Breast epithelium (tissue), 4 donors: ENCODE measurements at regions not wholly inside any gene's neighbourhood (a gene's known extent, or its start where the extent isn't known, plus 50 kb on each side); places are given as distances from the start of the nearest gene placed in this dataset.

Experiments used
- DNase-seq, 2 donors: peaks; one replicate each; pipeline ENCODE4 v3.0.0-alpha.2; 2019; ENCODE audit warnings: low spot score in 2 of 2
- H3K27ac ChIP-seq, 2 donors: fragments of 200-600 bp; sonication (generic) in 1 of 2; one replicate each; pipeline ENCODE4 v1.5.1; 2016 to 2019; ENCODE audit warnings: mild to moderate bottlenecking in 1 of 2
- H3K27me3 ChIP-seq, 2 donors: fragments of 200-600 bp; sonication (generic) in 1 of 2; one replicate each; pipeline versions ENCODE4 v1.5.1 to v1.6.0; 2017 to 2019; ENCODE audit warnings: control low read depth in 1 of 2, mild to moderate bottlenecking in 1 of 2
- H3K36me3 ChIP-seq: fragments of 200-600 bp; one replicate; pipeline ENCODE4 v1.5.1; 2019
- H3K4me1 ChIP-seq, 2 donors: fragments of 200-600 bp; sonication (generic); one replicate each; pipeline ENCODE4 v1.5.1; 2016 to 2019; ENCODE audit warnings: control low read depth in 1 of 2
- H3K4me3 ChIP-seq, 3 donors: fragments of 200-600 bp; sonication (generic); 1 replicate in 2 of 3; 2 replicates in 1 of 3; pipeline ENCODE4 v1.5.1; 2016 to 2019; ENCODE audit warnings: mild to moderate bottlenecking in 3 of 3, moderate library complexity in 2 of 3
- H3K9me3 ChIP-seq, 2 donors: fragments of 200-600 bp; sonication (generic) in 1 of 2; one replicate each; pipeline ENCODE4 v1.5.1; 2016 to 2019; ENCODE audit warnings: control low read depth in 1 of 2
- CTCF ChIP-seq, 3 donors: fragments of 450-650 bp; IDR thresholded peaks; one replicate each; pipeline ENCODE4 v1.5.1; 2016 to 2017; ENCODE audit warnings: antibody characterized with exemption in 3 of 3, mild to moderate bottlenecking in 3 of 3, moderate library complexity in 3 of 3
- POLR2A ChIP-seq: fragments of 450-650 bp; IDR thresholded peaks from one replicate; pipeline ENCODE4 v1.6.1; 2016; ENCODE audit warnings: antibody characterized with exemption, mild to moderate bottlenecking, moderate library complexity
- POLR2AphosphoS5 ChIP-seq, 3 donors: sonication (generic); formaldehyde crosslinking; IDR thresholded peaks; one replicate each; pipeline ENCODE4 v1.6.1; 2017; ENCODE audit warnings: antibody characterized with exemption in 3 of 3
- intact Hi-C: fragments of 100-400 bp; cut with DNase I; formaldehyde crosslinking; loops from one replicate; pipeline ENCODE4 v1.15.1; 2023; ENCODE audit warnings: low total_unique reads

GRCh38 chr22:36088292-36088691, 59.7 kb upstream of the RBFOX2 start:
- TF ChIP-seq POLR2A (no peak), POLR2AphosphoS5 (IDR thresholded peaks at IDR 0.05) (no peak), CTCF (IDR thresholded peaks at IDR 0.05) (no peak)
- no peak for DNase-seq
- Histone ChIP-seq H3K4me1 (no peaks in the 10 kb centered on the region), H3K36me3 (no peaks in the 10 kb centered on the region), H3K4me3 (no peak overlapping the region), H3K27me3 (no peaks in the 10 kb centered on the region), H3K9me3 (no peaks in the 10 kb centered on the region), H3K27ac (no peak overlapping the region)
- intact Hi-C loops = no loop called here

GRCh38 chr22:36087784-36088183, 59.2 kb upstream of the RBFOX2 start:
- Histone ChIP-seq H3K9me3 (no peaks in the 10 kb centered on the region), H3K27me3 (no peaks in the 10 kb centered on the region), H3K4me1 (no peaks in the 10 kb centered on the region), H3K27ac (no peak overlapping the region), H3K36me3 (no peaks in the 10 kb centered on the region), H3K4me3 (no peak overlapping the region)
- TF ChIP-seq POLR2A = no peak
- TF ChIP-seq POLR2AphosphoS5 (IDR thresholded peaks at IDR 0.05) = no peak
- no peak for TF ChIP-seq CTCF (IDR thresholded peaks at IDR 0.05)
- intact Hi-C loops = no loop called here
- no peak for DNase-seq

GRCh38 chr22:36086629-36087254, 58.1 kb upstream of the RBFOX2 start:
- no peak overlapping the region for H3K27ac ChIP-seq
- no peak for TF ChIP-seq CTCF (IDR thresholded peaks at IDR 0.05)
- no peak for TF ChIP-seq POLR2AphosphoS5 (IDR thresholded peaks at IDR 0.05)
- TF ChIP-seq POLR2A = no peak
- no peak for DNase-seq
- intact Hi-C loops = no loop called here
- H3K27me3 ChIP-seq = no peaks in the 10 kb centered on the region
- H3K4me1 ChIP-seq = no peaks in the 10 kb centered on the region
- H3K9me3 ChIP-seq = no peaks in the 10 kb centered on the region
- no peak overlapping the region for H3K4me3 ChIP-seq
- H3K36me3 ChIP-seq = no peaks in the 10 kb centered on the region

GRCh38 chr22:36086170-36086490, 57.5 kb upstream of the RBFOX2 start:
- no peak for TF ChIP-seq CTCF (IDR thresholded peaks at IDR 0.05)
- no peak for TF ChIP-seq POLR2A
- TF ChIP-seq POLR2AphosphoS5 (IDR thresholded peaks at IDR 0.05) = no peak
- no peak for DNase-seq
- intact Hi-C loops = no loop called here
- Histone ChIP-seq H3K4me3 (no peak overlapping the region), H3K9me3 (no peaks in the 10 kb centered on the region), H3K4me1 (no peaks in the 10 kb centered on the region), H3K27me3 (no peaks in the 10 kb centered on the region), H3K27ac (no peak overlapping the region), H3K36me3 (no peaks in the 10 kb centered on the region)

GRCh38 chr22:36085476-36086169, 57.0 kb upstream of the RBFOX2 start:
- Histone ChIP-seq H3K36me3 (no peaks in the 10 kb centered on the region), H3K27ac (no peak overlapping the region), H3K27me3 (no peaks in the 10 kb centered on the region), H3K4me3 (no peak overlapping the region), H3K9me3 (no peaks in the 10 kb centered on the region), H3K4me1 (no peaks in the 10 kb centered on the region)
- no peak for TF ChIP-seq POLR2A
- TF ChIP-seq POLR2AphosphoS5 (IDR thresholded peaks at IDR 0.05) = no peak
- no peak for TF ChIP-seq CTCF (IDR thresholded peaks at IDR 0.05)
- no peak for DNase-seq
- intact Hi-C loops = no loop called here
